Keratinocyte (primary cell): ENCODE measurements at regions not wholly inside any gene's neighbourhood (a gene's known extent, or its start where the extent isn't known, plus 50 kb on each side); places are given as distances from the start of the nearest gene placed in this dataset.

Experiments used
- DNase-seq: peaks from one replicate; pipeline ENCODE4 v3.0.0-alpha.2; 2011; ENCODE audit warnings: low read depth, missing footprints, low spot score
- FAIRE-seq: peaks from 2 replicates; lab custom pipeline; 2011; peaks lifted over from hg19 to GRCh38; lab: Jason Lieb, UNC
- H2AFZ ChIP-seq: 2 replicates; pipeline ENCODE4 v1.6.0; 2012; ENCODE audit warnings: low read length, control low read depth, inconsistent platforms; ENCODE audit not compliant: control insufficient read depth
- H3K27ac ChIP-seq: 2 replicates; pipeline ENCODE4 v1.5.1; 2011; ENCODE audit warnings: low read length; ENCODE audit not compliant: control insufficient read depth, insufficient read depth
- H3K27me3 ChIP-seq: 3 replicates; pipeline ENCODE4 v1.6.0; 2011; ENCODE audit warnings: low read length; ENCODE audit not compliant: control insufficient read depth, insufficient read depth; ENCODE audit errors: extremely low read depth
- H3K36me3 ChIP-seq, 2 experiments: 2 replicates in 1 of 2; 3 replicates in 1 of 2; pipeline ENCODE4 v1.5.1; 2011; ENCODE audit warnings: low read length in 2 of 2, mild to moderate bottlenecking in 1 of 2; ENCODE audit not compliant: control insufficient read depth in 2 of 2, insufficient read depth in 2 of 2; ENCODE audit errors: extremely low read depth in 1 of 2
- H3K4me1 ChIP-seq: 3 replicates; pipeline ENCODE4 v1.5.1; 2011; ENCODE audit warnings: low read length; ENCODE audit not compliant: control insufficient read depth, insufficient read depth; ENCODE audit errors: extremely low read depth
- H3K4me2 ChIP-seq: 3 replicates; pipeline ENCODE4 v1.6.0; 2011; ENCODE audit warnings: low read depth, low read length; ENCODE audit not compliant: control insufficient read depth, insufficient read depth; ENCODE audit errors: extremely low read depth
- H3K4me3 ChIP-seq, 3 experiments: fragments of 200-600 bp in 1 of 3; sonication (generic) in 1 of 3; 2 replicates in 2 of 3; 3 replicates in 1 of 3; pipeline ENCODE4 v1.5.1; 2011 to 2016; ENCODE audit warnings: low read length in 3 of 3, mild to moderate bottlenecking in 3 of 3, control low read depth in 2 of 3, inconsistent platforms in 1 of 3, low read depth in 1 of 3, mixed read lengths in 1 of 3, mixed run types in 1 of 3, moderate library complexity in 1 of 3; ENCODE audit not compliant: control insufficient read depth in 2 of 3, insufficient read depth in 2 of 3; ENCODE audit errors: extremely low read depth in 1 of 3
- H3K79me2 ChIP-seq: 2 replicates; pipeline ENCODE4 v1.6.0; 2012; ENCODE audit warnings: low read length; ENCODE audit not compliant: control insufficient read depth, insufficient read depth
- H3K9ac ChIP-seq: 3 replicates; pipeline ENCODE4 v1.6.0; 2011; ENCODE audit warnings: low read length; ENCODE audit not compliant: control insufficient read depth, insufficient read depth; ENCODE audit errors: extremely low read depth
- H3K9me1 ChIP-seq: 3 replicates; pipeline ENCODE4 v1.6.0; 2011; ENCODE audit warnings: low read length; ENCODE audit not compliant: control insufficient read depth, insufficient read depth; ENCODE audit errors: extremely low read depth
- H3K9me3 ChIP-seq: 2 replicates; pipeline ENCODE4 v1.5.1; 2012; ENCODE audit warnings: low read depth, low read length; ENCODE audit not compliant: control insufficient read depth
- H4K20me1 ChIP-seq: 3 replicates; pipeline ENCODE4 v1.6.0; 2011; ENCODE audit warnings: low read length; ENCODE audit not compliant: control insufficient read depth, insufficient read depth; ENCODE audit errors: extremely low read depth
- EZH2 ChIP-seq: IDR thresholded peaks from one replicate; pipeline ENCODE4 v1.6.1; 2012; ENCODE audit warnings: inconsistent platforms, mild to moderate bottlenecking, low read length, moderate library complexity
- dilution Hi-C: fragments of 300-500 bp; cut with MboI; formaldehyde crosslinking; loops from one replicate; pipeline ENCODE4 v1.7.0; 2020; ENCODE audit warnings: low sequenced_read_pairs; ENCODE audit not compliant: extremely low pct_ligation_motif_present
- TF ChIP-seq, protein P1 (sequence below), 3 experiments: IDR thresholded peaks in 1 of 3; conservative IDR thresholded peaks in 1 of 3; optimal IDR thresholded peaks in 1 of 3; 2 replicates in 2 of 3; 3 replicates in 1 of 3; pipeline versions ENCODE3 to v1.5.1; 2011; ENCODE audit warnings: low read length in 3 of 3, mild to moderate bottlenecking in 3 of 3, moderate library complexity in 2 of 3, control low read depth in 1 of 3, inconsistent platforms in 1 of 3; ENCODE audit not compliant: insufficient read depth in 2 of 3; ENCODE audit errors: extremely low read depth in 1 of 3

DNA sequence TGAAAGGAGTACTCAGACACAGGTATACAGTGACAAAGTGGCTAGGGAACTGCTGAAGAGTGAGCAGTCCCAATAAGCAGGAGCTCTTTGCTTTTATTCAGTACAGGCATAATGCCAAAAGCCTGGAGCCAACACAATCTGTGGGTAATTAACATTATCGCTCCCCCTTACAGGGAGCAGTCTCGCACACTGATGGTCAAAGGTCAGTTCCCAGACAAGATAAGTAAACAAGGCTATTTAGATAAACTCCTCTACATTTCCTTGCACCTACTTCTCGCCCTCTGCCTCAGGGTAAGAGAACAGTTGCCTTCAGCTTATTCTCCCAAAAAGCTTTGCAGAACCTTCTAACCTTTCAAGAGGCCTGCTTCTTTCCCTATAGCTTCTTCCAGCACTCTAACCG, 73.9 kb upstream of the TAF9B start:
- FAIRE-seq (no peak), DNase-seq (no peak)
- no peaks in the 10 kb centered on the region for H3K4me1 ChIP-seq
- no peak overlapping the region for H3K4me2 ChIP-seq
- H3K27ac ChIP-seq = no peak overlapping the region
- no peaks in the 10 kb centered on the region for H4K20me1 ChIP-seq
- no peak overlapping the region for H2AFZ ChIP-seq
- no peaks in the 10 kb centered on the region for H3K9me3 ChIP-seq
- TF ChIP-seq, protein P1, sequence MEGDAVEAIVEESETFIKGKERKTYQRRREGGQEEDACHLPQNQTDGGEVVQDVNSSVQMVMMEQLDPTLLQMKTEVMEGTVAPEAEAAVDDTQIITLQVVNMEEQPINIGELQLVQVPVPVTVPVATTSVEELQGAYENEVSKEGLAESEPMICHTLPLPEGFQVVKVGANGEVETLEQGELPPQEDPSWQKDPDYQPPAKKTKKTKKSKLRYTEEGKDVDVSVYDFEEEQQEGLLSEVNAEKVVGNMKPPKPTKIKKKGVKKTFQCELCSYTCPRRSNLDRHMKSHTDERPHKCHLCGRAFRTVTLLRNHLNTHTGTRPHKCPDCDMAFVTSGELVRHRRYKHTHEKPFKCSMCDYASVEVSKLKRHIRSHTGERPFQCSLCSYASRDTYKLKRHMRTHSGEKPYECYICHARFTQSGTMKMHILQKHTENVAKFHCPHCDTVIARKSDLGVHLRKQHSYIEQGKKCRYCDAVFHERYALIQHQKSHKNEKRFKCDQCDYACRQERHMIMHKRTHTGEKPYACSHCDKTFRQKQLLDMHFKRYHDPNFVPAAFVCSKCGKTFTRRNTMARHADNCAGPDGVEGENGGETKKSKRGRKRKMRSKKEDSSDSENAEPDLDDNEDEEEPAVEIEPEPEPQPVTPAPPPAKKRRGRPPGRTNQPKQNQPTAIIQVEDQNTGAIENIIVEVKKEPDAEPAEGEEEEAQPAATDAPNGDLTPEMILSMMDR (optimal IDR thresholded peaks at IDR 0.05 in 1 of 3, IDR thresholded peaks at IDR 0.05 in 1 of 3, conservative IDR thresholded peaks at IDR 0.05 in 1 of 3; ENCODE audit: extremely low read depth in 1 of 3, insufficient read depth in 2 of 3, low read length in 3 of 3) = no peak
- no peak for TF ChIP-seq EZH2
- H3K27me3 ChIP-seq = no peaks in the 10 kb centered on the region
- no peak overlapping the region for H3K4me3 ChIP-seq
- no peaks in the 10 kb centered on the region for H3K36me3 ChIP-seq
- no peaks in the 10 kb centered on the region for H3K79me2 ChIP-seq
- no peaks in the 10 kb centered on the region for H3K9me1 ChIP-seq
- no peak overlapping the region for H3K9ac ChIP-seq
- dilution Hi-C loops = no loop called here

DNA sequence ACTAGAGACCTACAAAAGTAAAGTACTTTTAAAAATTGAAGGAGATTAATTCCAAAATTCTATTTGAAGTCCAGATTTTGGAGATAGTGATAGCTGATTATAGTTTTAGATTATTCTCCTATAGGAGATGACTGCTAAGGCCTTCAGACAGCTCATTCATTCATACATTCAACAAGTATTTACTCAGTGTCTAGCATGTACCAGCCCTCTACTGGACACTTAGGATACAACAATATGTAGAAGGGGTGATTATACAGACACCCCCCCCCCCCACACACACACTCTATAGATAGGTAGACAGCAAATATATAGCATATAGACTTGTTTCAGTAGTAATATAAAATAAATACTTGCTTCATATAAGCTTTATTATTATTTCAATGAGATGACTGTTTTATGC, 60.4 kb upstream of the TAF9B start:
- Histone ChIP-seq H3K9ac (no peak overlapping the region), H3K4me2 (no peak overlapping the region), H3K79me2 (no peaks in the 10 kb centered on the region), H3K4me1 (no peaks in the 10 kb centered on the region), H2AFZ (no peak overlapping the region), H3K9me3 (no peaks in the 10 kb centered on the region), H3K4me3 (no peak overlapping the region), H3K36me3 (no peaks in the 10 kb centered on the region), H3K27ac (no peak overlapping the region), H3K27me3 (no peaks in the 10 kb centered on the region), H4K20me1 (no peaks in the 10 kb centered on the region), H3K9me1 (no peaks in the 10 kb centered on the region)
- no peak for DNase-seq
- TF ChIP-seq EZH2 = no peak
- TF ChIP-seq, protein P1 (optimal IDR thresholded peaks at IDR 0.05 in 1 of 3, IDR thresholded peaks at IDR 0.05 in 1 of 3, conservative IDR thresholded peaks at IDR 0.05 in 1 of 3; ENCODE audit: extremely low read depth in 1 of 3, insufficient read depth in 2 of 3, low read length in 3 of 3) = peak in 2 of 3 experiments; percentile 18 to 31
- no peak for FAIRE-seq
- dilution Hi-C loops = no loop called here
